ENCODE measurements at regions not wholly inside any gene's neighbourhood (a gene's known extent, or its start where the extent isn't known, plus 50 kb on each side); places are given as distances from the start of the nearest gene placed in this dataset.

- intact Hi-C loops (cut with DNase I), result no loop called here
- no peaks in the 10 kb centered on the region for H3K4me1 ChIP-seq
- H3K27ac ChIP-seq, result no peak overlapping the region
- H3K36me3 ChIP-seq (replicated peaks in 1 of 2; ENCODE audit: insufficient read depth in 1 of 2, low read depth in 2 of 2), result no peaks in the 10 kb centered on the region
- WGBS, 2 donors, result 76 to 79% methylated on average over 9 of the region's 9 CpGs
- ATAC-seq (no peak), DNase-seq (no peak)
- no peak overlapping the region for H3K4me3 ChIP-seq
- H3K27me3 ChIP-seq, result no peaks in the 10 kb centered on the region
- TF ChIP-seq CTCF (IDR thresholded peaks at IDR 0.05) (no peak), POLR2A (IDR thresholded peaks at IDR 0.05) (no peak)
- no peaks in the 10 kb centered on the region for H3K9me3 ChIP-seq
These were observed 527.0 kb downstream of the NEBL start for GRCh38 chr10:20369863-20370736.

- no peaks in the 10 kb centered on the region for H3K9me3 ChIP-seq
- ATAC-seq (no peak), DNase-seq (no peak)
- TF ChIP-seq CTCF (IDR thresholded peaks at IDR 0.05), result no peak
- TF ChIP-seq POLR2A (IDR thresholded peaks at IDR 0.05), result no peak
- no peaks in the 10 kb centered on the region for H3K27me3 ChIP-seq
- H3K4me1 ChIP-seq, result no peaks in the 10 kb centered on the region
- intact Hi-C loops (cut with DNase I), result no loop called here
- no peak overlapping the region for H3K27ac ChIP-seq
- no peak overlapping the region for H3K4me3 ChIP-seq
- H3K36me3 ChIP-seq (replicated peaks in 1 of 2; ENCODE audit: insufficient read depth in 1 of 2, low read depth in 2 of 2), result no peaks in the 10 kb centered on the region
These were observed 533.4 kb downstream of the NEBL start for GRCh38 chr10:20363684-20364083.

- WGBS, 2 donors, result 43 to 61% methylated on average over 4 of the region's 4 CpGs
- Histone ChIP-seq H3K27ac (no peak overlapping the region), H3K9me3 (no peaks in the 10 kb centered on the region), H3K4me1 (no peaks in the 10 kb centered on the region), H3K27me3 (no peaks in the 10 kb centered on the region), H3K36me3 (replicated peaks in 1 of 2; ENCODE audit: insufficient read depth in 1 of 2, low read depth in 2 of 2) (no peaks in the 10 kb centered on the region), H3K4me3 (no peak overlapping the region)
- no peak for TF ChIP-seq CTCF (IDR thresholded peaks at IDR 0.05)
- no peak for TF ChIP-seq POLR2A (IDR thresholded peaks at IDR 0.05)
- ATAC-seq, result no peak
- no peak for DNase-seq
- intact Hi-C loops (cut with DNase I), result no loop called here
These were observed 539.7 kb downstream of the PLXDC2 start for GRCh38 chr10:20355915-20356314.

- Histone ChIP-seq H3K9me3 (no peaks in the 10 kb centered on the region), H3K4me1 (no peaks in the 10 kb centered on the region), H3K27me3 (no peaks in the 10 kb centered on the region), H3K36me3 (replicated peaks in 1 of 2; ENCODE audit: insufficient read depth in 1 of 2, low read depth in 2 of 2) (no peaks in the 10 kb centered on the region), H3K27ac (no peak overlapping the region), H3K4me3 (no peak overlapping the region)
- intact Hi-C loops (cut with DNase I), result no loop called here
- ATAC-seq, result no peak
- DNase-seq, result no peak
- WGBS, 2 donors, result 60 to 63% methylated on average over 3 of the region's 3 CpGs
- TF ChIP-seq CTCF (IDR thresholded peaks at IDR 0.05) (no peak), POLR2A (IDR thresholded peaks at IDR 0.05) (no peak)
These were observed 538.8 kb downstream of the PLXDC2 start for GRCh38 chr10:20355011-20355410.

GRCh38 chr10:20354166-20354565, 537.9 kb downstream of the PLXDC2 start:
- TF ChIP-seq POLR2A (IDR thresholded peaks at IDR 0.05), result no peak
- no peak for TF ChIP-seq CTCF (IDR thresholded peaks at IDR 0.05)
- intact Hi-C loops (cut with DNase I), result no loop called here
- no peaks in the 10 kb centered on the region for H3K27me3 ChIP-seq
- no peak for ATAC-seq
- no peak overlapping the region for H3K4me3 ChIP-seq
- no peaks in the 10 kb centered on the region for H3K4me1 ChIP-seq
- no peak for DNase-seq
- no peaks in the 10 kb centered on the region for H3K36me3 ChIP-seq (replicated peaks in 1 of 2; ENCODE audit: insufficient read depth in 1 of 2, low read depth in 2 of 2)
- H3K9me3 ChIP-seq, result no peaks in the 10 kb centered on the region
- WGBS, 2 donors, result 47 to 61% methylated on average over 1 of the region's 1 CpG
- H3K27ac ChIP-seq, result no peak overlapping the region

All from body of pancreas (tissue), 4 donors.